UCSD-AML1 (cell line): ENCODE measurements at regions not wholly inside any gene's neighbourhood (a gene's known extent, or its start where the extent isn't known, plus 50 kb on each side); places are given as distances from the start of the nearest gene placed in this dataset.

ENCODE experiments used
- DNase-seq: peaks from one replicate; lab custom pipeline; 2025; ENCODE audit not compliant: unreplicated experiment; lab: John Stamatoyannopoulos, UW

- no peak for DNase-seq
Measured at GRCh38 chr6:153790876-153791473, 248.1 kb upstream of the OPRM1 start.

- no peak for DNase-seq
Measured at GRCh38 chr6:153790048-153790447, 249.0 kb upstream of the OPRM1 start.

GRCh38 chr6:153787341-153787606 is 251.8 kb upstream of the OPRM1 start:
- DNase-seq, result no peak

GRCh38 chr6:153781306-153781705 is 257.7 kb upstream of the OPRM1 start:
- no peak for DNase-seq

GRCh38 chr6:153780011-153780410 is 259.0 kb upstream of the OPRM1 start:
- DNase-seq, result no peak

- no peak for DNase-seq
Measured at GRCh38 chr6:153778216-153778615, 260.8 kb upstream of the OPRM1 start.

- no peak for DNase-seq
Measured at GRCh38 chr6:153771577-153771976, 267.5 kb upstream of the OPRM1 start.

GRCh38 chr6:153767127-153767526 is 271.9 kb upstream of the OPRM1 start:
- DNase-seq, result no peak

- no peak for DNase-seq
Measured at GRCh38 chr6:153758516-153758915, 280.5 kb upstream of the OPRM1 start.

GRCh38 chr6:153735761-153736160 is 303.3 kb upstream of the OPRM1 start:
- DNase-seq, result no peak

- DNase-seq, result no peak
Measured at GRCh38 chr6:153729189-153729588, 309.9 kb upstream of the OPRM1 start.

- DNase-seq, result no peak
Measured at GRCh38 chr6:153727885-153728284, 311.2 kb upstream of the OPRM1 start.

- no peak for DNase-seq
Measured at GRCh38 chr6:153725456-153725855, 313.6 kb upstream of the OPRM1 start.

GRCh38 chr6:153720732-153721131 is 318.3 kb upstream of the OPRM1 start:
- DNase-seq, result no peak

- DNase-seq, result no peak
Measured at GRCh38 chr6:153705429-153705828, 333.6 kb upstream of the OPRM1 start.

- no peak for DNase-seq
Measured at GRCh38 chr6:153702671-153703070, 336.4 kb upstream of the OPRM1 start.

- no peak for DNase-seq
Measured at GRCh38 chr6:153698637-153699036, 340.4 kb upstream of the OPRM1 start.

- no peak for DNase-seq
Measured at GRCh38 chr6:153698001-153698400, 341.0 kb upstream of the OPRM1 start.

GRCh38 chr6:153677522-153677921 is 361.5 kb upstream of the OPRM1 start:
- no peak for DNase-seq

- no peak for DNase-seq
Measured at GRCh38 chr6:153673750-153674149, 365.3 kb upstream of the OPRM1 start.

- DNase-seq, result no peak
Measured at GRCh38 chr6:153673225-153673624, 365.8 kb upstream of the OPRM1 start.

- no peak for DNase-seq
Measured at GRCh38 chr6:153670403-153671026, 368.5 kb upstream of the OPRM1 start.

- DNase-seq, result no peak
Measured at GRCh38 chr6:153668758-153669157, 370.3 kb upstream of the OPRM1 start.
